Globus pallidus (tissue), 1 donor: ENCODE measurements at regions not wholly inside any gene's neighbourhood (a gene's known extent, or its start where the extent isn't known, plus 50 kb on each side); places are given as distances from the start of the nearest gene placed in this dataset.

ENCODE experiments used
- DNase-seq: peaks from one replicate; pipeline ENCODE4 v3.0.0-alpha.2; 2015; ENCODE audit warnings: low spot score

GRCh38 chr3:1954632-1955031, 144.0 kb upstream of the CNTN4 start:
- no peak for DNase-seq

GRCh38 chr3:1955170-1955569, 143.5 kb upstream of the CNTN4 start:
- DNase-seq, result no peak

- no peak for DNase-seq
Measured at GRCh38 chr3:1955750-1956149, 142.9 kb upstream of the CNTN4 start.

- no peak for DNase-seq
Measured at GRCh38 chr3:1960506-1960905, 138.2 kb upstream of the CNTN4 start.

- no peak for DNase-seq
Measured at GRCh38 chr3:1962396-1963088, 136.1 kb upstream of the CNTN4 start.

GRCh38 chr3:1963896-1964295, 134.8 kb upstream of the CNTN4 start:
- DNase-seq, result no peak

- no peak for DNase-seq
Measured at GRCh38 chr3:1967525-1967924, 131.1 kb upstream of the CNTN4 start.

- DNase-seq, result no peak
Measured at GRCh38 chr3:1969281-1969680, 129.4 kb upstream of the CNTN4 start.

- no peak for DNase-seq
Measured at GRCh38 chr3:1971780-1972179, 126.9 kb upstream of the CNTN4 start.

GRCh38 chr3:1979961-1980615, 118.6 kb upstream of the CNTN4 start:
- no peak for DNase-seq

- DNase-seq, result peak; percentile 26
Measured at GRCh38 chr3:1987980-1988379, 110.7 kb upstream of the CNTN4 start.

- no peak for DNase-seq
Measured at GRCh38 chr3:1998739-1999138, 99.9 kb upstream of the CNTN4 start.

GRCh38 chr3:2001306-2002108, 97.2 kb upstream of the CNTN4 start:
- DNase-seq, result no peak

- no peak for DNase-seq
Measured at GRCh38 chr3:2023959-2024358, 74.7 kb upstream of the CNTN4 start.

- DNase-seq, result no peak
Measured at GRCh38 chr3:2024713-2025112, 74.0 kb upstream of the CNTN4 start.

GRCh38 chr3:2029559-2029958, 69.1 kb upstream of the CNTN4 start:
- DNase-seq, result no peak

GRCh38 chr3:2036076-2036475, 62.6 kb upstream of the CNTN4 start:
- DNase-seq, result no peak

- DNase-seq, result no peak
Measured at GRCh38 chr3:2041931-2042330, 56.7 kb upstream of the CNTN4 start.
